Uterus (tissue), 3 donors: ENCODE measurements at regions not wholly inside any gene's neighbourhood (a gene's known extent, or its start where the extent isn't known, plus 50 kb on each side); places are given as distances from the start of the nearest gene placed in this dataset.

Experiments
- DNase-seq, 2 donors: peaks; one replicate each; pipeline ENCODE4 v3.0.0-alpha.2; 2019 to 2020
- H3K27ac ChIP-seq, 2 donors: fragments of 200-600 bp; sonication (generic); 1 replicate in 1 of 2; 2 replicates in 1 of 2; pipeline ENCODE4 v1.5.1; 2016 to 2018
- H3K27me3 ChIP-seq, 2 donors: fragments of 200-600 bp; sonication (generic); one replicate each; pipeline ENCODE4 v1.5.1; 2018 to 2019; ENCODE audit warnings: control low read depth in 1 of 2
- H3K36me3 ChIP-seq, 2 donors: fragments of 200-600 bp; sonication (generic); one replicate each; pipeline ENCODE4 v1.5.1; 2019; ENCODE audit warnings: control low read depth in 1 of 2
- H3K4me1 ChIP-seq, 2 donors: fragments of 200-600 bp; sonication (generic); one replicate each; pipeline ENCODE4 v1.5.1; 2018 to 2019; ENCODE audit warnings: control low read depth in 1 of 2
- H3K4me3 ChIP-seq, 2 donors: fragments of 200-600 bp; sonication (generic); 1 replicate in 1 of 2; 2 replicates in 1 of 2; pipeline ENCODE4 v1.5.1; 2018 to 2019; ENCODE audit warnings: mild to moderate bottlenecking in 1 of 2
- H3K9me3 ChIP-seq, 2 donors: fragments of 200-600 bp; sonication (generic); one replicate each; pipeline ENCODE4 v1.5.1; 2019; ENCODE audit warnings: control low read depth in 1 of 2
- CTCF ChIP-seq, 4 experiments: fragments of 200-600 bp in 2 of 4; fragments of 450-650 bp in 2 of 4; sonication (generic) in 2 of 4; IDR thresholded peaks; one replicate each; pipeline ENCODE4 v1.5.1; 2016 to 2019; ENCODE audit warnings: antibody characterized with exemption in 4 of 4, mild to moderate bottlenecking in 2 of 4, moderate library complexity in 1 of 4
- POLR2A ChIP-seq, 2 donors: fragments of 450-650 bp; IDR thresholded peaks; one replicate each; pipeline ENCODE4 v1.6.1; 2016; ENCODE audit warnings: antibody characterized with exemption in 2 of 2, mild to moderate bottlenecking in 1 of 2, moderate library complexity in 1 of 2
- intact Hi-C: fragments of 100-400 bp; cut with DNase I; formaldehyde crosslinking; loops from one replicate; pipeline ENCODE4 v1.15.1; 2023; ENCODE audit warnings: low total_unique reads
- donor health status: DM: yes; HTN: yes; CAD: no.

- no peaks in the 10 kb centered on the region for H3K27me3 ChIP-seq
- TF ChIP-seq POLR2A (IDR thresholded peaks at IDR 0.05), result no peak
- no peak for TF ChIP-seq CTCF (IDR thresholded peaks at IDR 0.05)
- DNase-seq, result no peak
- intact Hi-C loops, result no loop called here
- H3K27ac ChIP-seq, result no peak overlapping the region
- no peaks in the 10 kb centered on the region for H3K4me1 ChIP-seq
- H3K36me3 ChIP-seq, result no peaks in the 10 kb centered on the region
- no peaks in the 10 kb centered on the region for H3K9me3 ChIP-seq
- H3K4me3 ChIP-seq, result no peak overlapping the region
Observed at GRCh38 chr6:68427630-68428029, 207.5 kb upstream of the ADGRB3 start.

GRCh38 chr6:68410021-68410420 is 225.1 kb upstream of the ADGRB3 start:
- no peaks in the 10 kb centered on the region for H3K9me3 ChIP-seq
- DNase-seq, result no peak
- no peak for TF ChIP-seq CTCF (IDR thresholded peaks at IDR 0.05)
- TF ChIP-seq POLR2A (IDR thresholded peaks at IDR 0.05), result no peak
- no peak overlapping the region for H3K27ac ChIP-seq
- H3K36me3 ChIP-seq, result no peaks in the 10 kb centered on the region
- no peak overlapping the region for H3K4me3 ChIP-seq
- peaks cover 0 to 6% of the 10 kb centered on the region in 2 donors for H3K27me3 ChIP-seq
- intact Hi-C loops, result no loop called here
- no peaks in the 10 kb centered on the region for H3K4me1 ChIP-seq

GRCh38 chr6:68400396-68400795 is 234.7 kb upstream of the ADGRB3 start:
- Histone ChIP-seq H3K36me3 (no peaks in the 10 kb centered on the region), H3K4me3 (no peak overlapping the region), H3K9me3 (no peaks in the 10 kb centered on the region), H3K4me1 (no peaks in the 10 kb centered on the region), H3K27me3 (no peaks in the 10 kb centered on the region), H3K27ac (no peak overlapping the region)
- no peak for TF ChIP-seq POLR2A (IDR thresholded peaks at IDR 0.05)
- TF ChIP-seq CTCF (IDR thresholded peaks at IDR 0.05), result no peak
- no peak for DNase-seq
- intact Hi-C loops, result no loop called here

GRCh38 chr6:68391953-68392352 is 243.1 kb upstream of the ADGRB3 start:
- Histone ChIP-seq H3K27ac (no peak overlapping the region), H3K36me3 (no peaks in the 10 kb centered on the region), H3K4me3 (no peak overlapping the region), H3K27me3 (no peaks in the 10 kb centered on the region), H3K4me1 (no peaks in the 10 kb centered on the region), H3K9me3 (no peaks in the 10 kb centered on the region)
- DNase-seq, result no peak
- TF ChIP-seq CTCF (IDR thresholded peaks at IDR 0.05) (no peak), POLR2A (IDR thresholded peaks at IDR 0.05) (no peak)
- intact Hi-C loops, result no loop called here

GRCh38 chr6:68372991-68373390 is 262.1 kb upstream of the ADGRB3 start:
- no peaks in the 10 kb centered on the region for H3K9me3 ChIP-seq
- intact Hi-C loops, result no loop called here
- H3K4me3 ChIP-seq, result no peak overlapping the region
- H3K27ac ChIP-seq, result no peak overlapping the region
- H3K27me3 ChIP-seq, result no peaks in the 10 kb centered on the region
- no peak for DNase-seq
- TF ChIP-seq POLR2A (IDR thresholded peaks at IDR 0.05) (no peak), CTCF (IDR thresholded peaks at IDR 0.05) (no peak)
- H3K36me3 ChIP-seq, result no peaks in the 10 kb centered on the region
- H3K4me1 ChIP-seq, result no peaks in the 10 kb centered on the region
